ENCODE measurements at regions not wholly inside any gene's neighbourhood (a gene's known extent, or its start where the extent isn't known, plus 50 kb on each side); places are given as distances from the start of the nearest gene placed in this dataset.
"Not testable (repeated sequence)": the region's sequence is repeated elsewhere in the genome, so short reads cannot be mapped to it uniquely, and the experiment has no call there.

GRCh38 chr6:3962291-3963280 is 113.4 kb downstream of the FAM50B start:
- DNase-seq (ENCODE audit: low read depth) = no peak

GRCh38 chr6:3963426-3963825 is 114.3 kb downstream of the FAM50B start:
- DNase-seq (ENCODE audit: low read depth) = no peak

GRCh38 chr6:3965071-3965718 is 113.7 kb downstream of the FAM217A start:
- DNase-seq (ENCODE audit: low read depth) = no peak

GRCh38 chr6:3966426-3966825 is 112.5 kb downstream of the FAM217A start:
- no peak for DNase-seq (ENCODE audit: low read depth)

- no peak for DNase-seq (ENCODE audit: low read depth)
Measured at GRCh38 chr6:3970097-3970496, 108.8 kb downstream of the FAM217A start.

- DNase-seq (ENCODE audit: low read depth) = not testable (repeated sequence)
Measured at GRCh38 chr6:3973152-3973551, 105.8 kb downstream of the FAM217A start.

GRCh38 chr6:3977875-3978711 is 100.8 kb downstream of the FAM217A start:
- peak; percentile 11 for DNase-seq (ENCODE audit: low read depth)

GRCh38 chr6:3978966-3979365 is 100.0 kb downstream of the FAM217A start:
- DNase-seq (ENCODE audit: low read depth) = not testable (repeated sequence)

- no peak for DNase-seq (ENCODE audit: low read depth)
Measured at GRCh38 chr6:3981917-3982316, 97.0 kb downstream of the FAM217A start.

GRCh38 chr6:3983778-3984177 is 95.2 kb downstream of the FAM217A start:
- DNase-seq (ENCODE audit: low read depth) = no peak

GRCh38 chr6:3984494-3984893 is 94.4 kb downstream of the FAM217A start:
- no peak for DNase-seq (ENCODE audit: low read depth)

- DNase-seq (ENCODE audit: low read depth) = no peak
Measured at GRCh38 chr6:3986241-3986640, 92.7 kb downstream of the FAM217A start.

GRCh38 chr6:3987053-3987452 is 91.9 kb downstream of the FAM217A start:
- DNase-seq (ENCODE audit: low read depth) = no peak

- DNase-seq (ENCODE audit: low read depth) = no peak
Measured at GRCh38 chr6:3987576-3987975, 91.4 kb downstream of the FAM217A start.

GRCh38 chr6:3990692-3991491 is 88.0 kb downstream of the FAM217A start:
- peak; percentile 53 for DNase-seq (ENCODE audit: low read depth)

GRCh38 chr6:3991941-3992340 is 87.0 kb downstream of the FAM217A start:
- no peak for DNase-seq (ENCODE audit: low read depth)

GRCh38 chr6:3996349-3996748 is 82.6 kb downstream of the FAM217A start:
- no peak for DNase-seq (ENCODE audit: low read depth)

GRCh38 chr6:3997177-3997770 is 81.7 kb downstream of the FAM217A start:
- no peak for DNase-seq (ENCODE audit: low read depth)

- no peak for DNase-seq (ENCODE audit: low read depth)
Measured at GRCh38 chr6:3999800-4000661, 78.9 kb downstream of the FAM217A start.

- DNase-seq (ENCODE audit: low read depth) = no peak
Measured at GRCh38 chr6:4004249-4004648, 74.7 kb downstream of the FAM217A start.

All from T follicular helper cell (primary cell).